D341Med (cell line): ENCODE measurements at regions not wholly inside any gene's neighbourhood (a gene's known extent, or its start where the extent isn't known, plus 50 kb on each side); places are given as distances from the start of the nearest gene placed in this dataset.
"Not testable (repeated sequence)": the region's sequence is repeated elsewhere in the genome, so short reads cannot be mapped to it uniquely, and the experiment has no call there.

Source experiments
- DNase-seq: peaks from one replicate; pipeline ENCODE4 v3.0.0; 2012; ENCODE audit warnings: low spot score

DNA sequence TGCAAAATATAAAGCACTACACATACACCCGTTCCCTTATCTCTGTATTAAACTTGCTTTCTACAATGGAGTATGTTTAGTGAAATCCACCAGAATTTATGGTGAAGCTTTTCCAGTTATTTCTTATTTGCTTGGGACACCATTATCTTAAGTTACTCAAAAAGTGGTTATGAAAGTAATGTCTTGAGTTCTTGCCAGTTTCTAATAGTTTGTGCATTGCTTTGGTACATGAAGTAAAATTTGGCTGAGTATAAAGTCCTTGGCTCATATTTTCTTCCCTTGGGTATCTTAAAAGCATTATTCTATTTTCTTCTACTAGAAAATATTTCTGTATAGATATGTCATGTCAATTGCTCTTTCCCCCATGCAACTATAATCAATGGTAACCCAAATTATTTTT lies 85.2 kb downstream of the POLR1F start:
- DNase-seq: no peak

GRCh38 chr7:19621740-19622139 lies 87.1 kb downstream of the POLR1F start:
- no peak for DNase-seq

DNA sequence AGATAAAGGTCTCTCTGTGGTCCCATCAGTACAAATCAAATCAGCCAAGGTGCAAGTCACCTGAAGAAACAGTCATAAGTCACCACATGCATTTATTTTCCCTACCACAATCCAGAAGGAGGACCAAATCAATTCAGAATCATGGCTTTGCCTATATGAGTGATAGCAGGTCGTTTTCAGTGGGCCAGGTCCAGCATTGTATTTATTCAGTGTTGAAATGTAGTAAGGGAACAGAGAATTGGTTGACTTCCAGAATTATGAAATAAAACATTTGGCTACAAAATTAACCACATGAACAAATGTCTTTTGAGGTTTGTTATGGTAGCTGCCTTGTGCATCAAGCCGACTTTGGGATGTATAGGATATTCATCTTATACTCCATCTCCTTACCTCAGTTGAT lies 88.4 kb downstream of the POLR1F start:
- no peak for DNase-seq

DNA sequence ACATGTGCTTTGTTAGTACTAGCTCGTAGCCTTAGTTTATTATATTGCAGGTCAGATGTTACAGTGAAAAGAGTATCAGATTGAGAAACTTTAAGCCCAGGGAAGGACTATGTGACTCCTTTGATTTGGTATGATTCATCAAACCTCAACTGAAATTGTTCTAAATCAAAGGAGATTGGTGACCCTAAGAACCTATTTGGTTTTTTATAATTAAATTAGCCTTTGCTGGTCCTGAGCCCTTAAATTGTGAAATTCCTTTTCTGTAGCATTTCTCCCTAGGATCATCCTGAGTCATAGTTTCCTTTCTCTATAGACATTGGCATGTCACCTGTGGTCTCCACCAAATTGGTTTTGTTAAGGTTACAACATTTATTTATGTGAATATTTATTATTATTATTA lies 89.7 kb downstream of the POLR1F start:
- DNase-seq: no peak

DNA sequence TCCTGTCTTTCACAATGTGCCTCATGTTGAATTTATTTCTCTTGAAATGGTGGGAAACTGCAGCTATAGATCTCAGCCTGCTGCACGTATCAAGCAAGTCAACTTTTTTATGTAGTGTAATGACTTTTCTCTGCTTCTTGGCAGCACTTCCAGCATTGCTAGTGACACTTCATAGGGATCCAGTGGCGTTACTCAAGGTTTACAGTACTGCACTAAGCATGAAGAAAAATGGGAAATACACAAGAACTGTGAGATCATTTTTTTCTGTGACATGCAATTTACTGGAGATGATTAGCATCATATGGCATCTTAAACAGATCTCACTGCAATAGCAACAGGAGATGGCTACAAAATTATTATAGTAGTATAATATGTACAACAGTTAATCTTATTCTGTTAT lies 90.9 kb downstream of the POLR1F start:
- no peak for DNase-seq

GRCh38 chr7:19610194-19610943 lies 98.5 kb downstream of the POLR1F start:
- no peak for DNase-seq

GRCh38 chr7:19589446-19589845 lies 119.4 kb downstream of the POLR1F start:
- no peak for DNase-seq

DNA sequence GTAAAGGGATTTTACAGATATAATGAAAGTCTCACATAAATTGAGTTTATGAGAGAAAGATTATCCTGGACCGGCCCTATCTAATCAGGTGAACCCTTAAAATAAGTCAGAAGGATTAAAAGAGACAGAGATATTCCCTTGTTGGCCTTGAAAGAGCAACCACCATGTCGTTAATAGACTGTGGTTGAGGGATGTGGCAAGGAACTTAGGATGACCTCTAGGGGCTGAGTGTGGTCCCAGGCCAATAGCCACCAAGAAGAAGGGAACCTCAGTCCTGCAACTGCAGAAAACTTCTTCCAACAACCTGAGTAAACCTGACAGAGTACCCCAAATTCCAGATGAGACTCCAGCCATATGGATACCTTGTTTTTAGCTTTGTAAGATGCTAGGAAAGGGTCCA lies 121.5 kb downstream of the POLR1F start:
- no peak for DNase-seq

DNA sequence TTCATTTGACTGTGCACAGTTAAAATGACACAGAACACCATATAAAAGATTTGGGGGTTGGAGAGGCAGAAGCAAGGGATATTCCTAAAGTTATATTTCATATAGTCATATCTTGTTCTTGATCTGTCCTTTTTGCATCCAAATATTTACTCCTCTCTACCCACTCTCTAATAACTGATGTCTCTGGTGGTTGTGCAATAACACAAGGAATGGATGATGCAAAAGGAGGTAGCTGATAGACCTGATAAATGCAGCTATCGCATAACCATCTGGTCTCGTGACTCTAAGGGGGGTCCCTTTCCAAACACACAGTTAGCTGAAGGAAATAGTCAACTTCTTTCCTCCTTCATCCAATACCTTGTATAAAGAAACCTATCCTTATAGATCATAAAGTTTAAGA lies 123.1 kb downstream of the POLR1F start:
- DNase-seq: no peak

GRCh38 chr7:19575909-19576557 lies 132.8 kb downstream of the POLR1F start:
- DNase-seq: no peak

DNA sequence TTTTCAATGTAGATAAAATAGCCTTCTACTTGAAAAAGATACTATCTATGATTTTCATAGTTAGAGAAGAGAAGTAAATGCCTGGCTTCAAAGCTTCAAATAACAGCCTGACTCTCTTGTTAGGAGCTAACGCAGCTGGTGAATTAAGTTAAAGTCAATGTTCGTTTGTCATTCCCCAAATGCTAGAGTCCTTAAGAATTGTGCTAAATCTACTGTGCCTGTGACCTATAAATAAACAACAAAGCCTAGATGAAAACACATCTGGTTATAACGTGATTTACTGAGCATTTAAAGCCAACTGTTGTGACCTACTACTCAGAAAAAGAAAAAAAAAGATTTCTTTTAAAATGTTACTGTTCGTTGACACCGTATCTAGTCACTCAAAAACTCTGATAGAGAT lies 134.7 kb downstream of the POLR1F start:
- DNase-seq: no peak

DNA sequence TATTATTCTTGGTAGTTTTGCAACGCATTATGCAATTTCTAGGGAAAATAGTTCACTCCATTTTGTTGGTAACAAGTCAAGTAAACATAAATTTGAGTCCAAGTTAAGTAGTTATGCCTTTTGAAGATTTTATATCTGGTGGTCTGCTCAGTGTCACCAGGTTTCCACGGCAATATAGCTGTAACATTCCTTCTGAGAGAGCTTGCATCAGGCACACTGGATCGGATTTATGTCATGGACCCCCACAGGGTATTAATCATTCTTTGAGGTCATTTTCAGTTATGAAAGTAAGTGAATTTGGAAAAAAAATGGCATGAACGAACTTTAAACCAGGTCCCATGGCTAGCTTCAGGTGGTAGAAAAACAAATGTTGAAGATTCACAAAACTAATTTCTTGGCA lies 136.3 kb downstream of the POLR1F start:
- no peak for DNase-seq

DNA sequence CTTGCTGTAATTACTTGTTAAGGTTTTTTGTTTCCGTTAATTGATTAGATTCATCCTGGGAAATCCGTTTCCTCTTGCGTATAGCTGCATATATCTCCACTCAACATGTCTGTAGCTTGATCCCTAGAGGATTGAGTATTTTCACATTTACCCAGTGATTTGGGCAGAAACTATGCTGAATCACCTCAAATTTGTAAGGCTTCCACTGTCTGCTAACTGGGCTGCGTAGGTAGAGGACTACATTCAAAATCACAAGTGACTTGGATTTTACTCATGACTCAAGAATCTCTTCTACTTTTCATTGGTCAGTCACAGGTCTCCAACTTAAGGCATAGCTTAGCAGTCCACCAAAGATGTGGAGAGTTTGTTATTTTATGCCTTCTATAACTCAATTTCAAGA lies 141.8 kb downstream of the POLR1F start:
- no peak for DNase-seq

DNA sequence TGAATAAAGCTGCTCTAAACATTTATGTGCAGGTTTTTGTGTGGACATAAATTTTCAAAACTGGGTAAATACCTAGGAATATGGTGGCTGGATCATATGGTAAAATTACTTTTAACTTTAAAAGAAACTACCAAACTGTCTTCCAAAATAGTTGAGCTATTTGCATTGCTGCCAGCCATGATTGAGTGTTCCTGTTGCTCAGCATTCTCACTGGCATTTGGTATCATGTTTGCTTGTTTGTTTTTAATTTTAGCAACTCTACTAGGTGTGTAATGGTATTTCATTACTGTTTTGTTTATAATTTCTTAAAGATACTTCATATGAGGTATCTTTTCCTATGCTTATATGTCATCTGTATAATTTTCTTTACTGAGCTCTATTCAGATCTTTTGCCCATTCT lies 143.2 kb downstream of the POLR1F start:
- DNase-seq: no peak

GRCh38 chr7:19561121-19561805 lies 147.6 kb downstream of the POLR1F start:
- no peak for DNase-seq

GRCh38 chr7:19560111-19560883 lies 148.5 kb downstream of the POLR1F start:
- DNase-seq: no peak

DNA sequence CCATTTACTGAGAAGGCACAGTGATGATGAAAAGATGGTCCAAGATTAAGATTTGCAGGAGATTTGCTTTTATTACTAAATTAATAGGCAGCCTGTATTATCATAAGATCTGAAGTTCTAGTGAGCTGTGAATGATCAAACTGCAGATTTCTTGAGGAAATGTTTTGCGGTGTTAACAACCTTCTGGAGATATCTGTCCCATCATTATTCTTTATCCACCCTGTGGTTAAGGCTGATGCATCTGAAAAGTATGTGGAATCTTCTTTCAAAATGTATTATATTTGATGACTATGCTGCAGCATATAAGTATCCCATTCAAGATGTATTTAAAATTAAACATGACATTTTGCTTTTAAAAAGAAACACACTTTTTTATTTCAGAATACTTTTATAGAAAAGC lies 150.3 kb downstream of the POLR1F start:
- DNase-seq: no peak

GRCh38 chr7:19557726-19558465 lies 150.9 kb downstream of the POLR1F start:
- no peak for DNase-seq

- no peak for DNase-seq
Measured at GRCh38 chr7:19554581-19554980, 154.3 kb downstream of the POLR1F start.

- DNase-seq: no peak
Measured at GRCh38 chr7:19552576-19552975, 156.3 kb downstream of the POLR1F start.

DNA sequence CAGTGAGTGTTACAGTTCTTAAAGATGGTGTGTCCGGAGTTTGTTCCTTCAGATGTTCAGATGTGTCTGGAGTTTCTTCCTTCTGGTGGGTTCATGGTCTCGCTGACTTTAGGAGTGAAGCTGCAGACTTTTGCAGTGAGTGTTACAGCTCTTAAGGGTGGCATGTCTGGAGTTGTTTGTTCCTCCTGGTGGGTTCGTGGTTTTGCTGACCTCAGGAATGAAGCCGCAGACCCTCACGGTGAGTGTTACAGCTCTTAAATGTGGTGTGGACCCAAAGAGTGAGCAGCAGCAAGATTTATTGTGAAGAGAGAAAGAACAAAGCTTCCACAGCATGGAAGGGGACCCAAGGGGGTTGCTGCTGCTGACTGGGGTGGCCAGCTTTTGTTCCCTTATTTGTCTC lies 159.6 kb downstream of the POLR1F start:
- not testable (repeated sequence) for DNase-seq

DNA sequence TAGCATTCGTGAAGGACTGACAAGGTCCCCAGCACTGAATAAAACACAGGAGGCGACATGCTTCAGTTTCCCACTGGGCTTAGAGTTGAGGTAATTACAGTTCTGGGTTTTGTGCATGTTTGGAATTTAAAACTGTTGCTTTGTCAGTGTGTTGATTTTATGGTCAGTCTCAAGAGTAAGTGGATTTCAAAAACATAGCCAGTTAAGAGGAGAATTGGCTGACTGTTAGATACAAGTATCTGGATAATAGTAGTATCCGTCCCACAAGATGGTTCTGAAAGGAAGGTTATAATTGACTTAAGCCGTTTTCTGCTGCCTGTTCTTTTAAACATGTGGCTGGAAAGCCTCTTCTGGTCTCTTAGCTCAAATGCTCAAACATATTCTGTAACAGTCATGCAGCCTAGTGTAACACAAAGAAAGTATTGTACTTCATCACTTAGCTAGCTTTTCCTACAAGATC lies 170.9 kb downstream of the POLR1F start:
- no peak for DNase-seq
